IPS-NIHi7 (cell line): ENCODE measurements at regions not wholly inside any gene's neighbourhood (a gene's known extent, or its start where the extent isn't known, plus 50 kb on each side); places are given as distances from the start of the nearest gene placed in this dataset.

Source experiments
- DNase-seq: peaks from one replicate; pipeline ENCODE4 v3.0.0; 2012; ENCODE audit warnings: mixed read lengths; ENCODE audit errors: extremely low spot score

DNA sequence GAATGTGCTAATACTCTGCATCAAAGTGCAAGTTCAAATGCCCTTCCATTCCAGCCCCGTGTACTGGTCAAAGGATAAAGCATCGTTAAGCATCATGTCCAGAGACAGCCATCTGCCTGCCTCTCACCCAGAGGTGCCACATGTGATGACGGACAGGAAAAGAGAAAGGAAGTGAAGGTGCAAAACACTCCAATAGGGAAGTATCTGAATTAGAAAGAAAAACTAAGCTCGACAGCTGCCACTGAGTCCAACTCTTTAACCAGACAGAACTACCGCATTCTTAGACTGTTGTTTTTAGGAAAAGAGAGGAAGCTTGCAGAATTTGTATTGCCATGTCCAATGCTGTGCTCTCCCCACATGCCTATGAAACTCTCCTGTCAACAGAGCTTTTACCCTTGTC, 465.0 kb upstream of the SOX5 start:
- DNase-seq = no peak

DNA sequence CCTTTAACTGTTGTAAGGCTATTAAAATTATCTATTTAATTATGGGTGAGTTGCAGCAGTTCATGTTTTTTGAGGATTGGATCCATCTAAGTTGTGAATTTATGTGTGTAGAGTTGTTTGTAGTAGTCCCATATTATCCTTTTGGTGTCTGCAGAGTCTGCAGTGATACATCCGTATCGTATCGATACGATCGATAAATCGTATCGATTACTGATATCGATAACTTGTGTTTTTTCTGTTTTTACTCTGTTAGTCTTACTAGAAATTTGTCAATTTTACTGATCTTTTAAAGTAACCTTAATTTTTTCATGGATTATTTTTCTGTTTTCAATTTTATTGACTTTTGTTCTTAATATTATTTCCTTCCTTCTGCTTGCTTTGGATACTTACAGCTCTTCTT, 462.5 kb upstream of the SOX5 start:
- DNase-seq = no peak

DNA sequence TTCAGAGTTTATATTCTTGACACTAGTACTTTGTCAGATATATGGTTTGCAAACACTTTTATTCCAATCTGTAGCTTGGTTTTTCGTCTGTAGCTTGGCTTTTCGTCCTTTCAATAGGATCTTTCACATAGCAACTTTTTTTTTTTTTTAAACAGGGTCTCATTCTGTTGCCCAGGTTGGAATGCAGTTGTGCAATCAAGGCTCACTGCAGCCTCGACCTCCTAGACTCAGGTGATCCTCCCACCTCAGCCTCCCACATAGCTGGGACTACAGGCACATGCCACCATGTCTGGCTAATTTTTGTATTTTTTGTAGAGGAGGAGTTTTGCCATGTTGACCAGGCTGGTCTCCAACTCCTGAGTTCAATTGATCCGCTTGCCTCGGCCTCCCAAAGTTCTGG, 460.4 kb upstream of the SOX5 start:
- DNase-seq = no peak

DNA sequence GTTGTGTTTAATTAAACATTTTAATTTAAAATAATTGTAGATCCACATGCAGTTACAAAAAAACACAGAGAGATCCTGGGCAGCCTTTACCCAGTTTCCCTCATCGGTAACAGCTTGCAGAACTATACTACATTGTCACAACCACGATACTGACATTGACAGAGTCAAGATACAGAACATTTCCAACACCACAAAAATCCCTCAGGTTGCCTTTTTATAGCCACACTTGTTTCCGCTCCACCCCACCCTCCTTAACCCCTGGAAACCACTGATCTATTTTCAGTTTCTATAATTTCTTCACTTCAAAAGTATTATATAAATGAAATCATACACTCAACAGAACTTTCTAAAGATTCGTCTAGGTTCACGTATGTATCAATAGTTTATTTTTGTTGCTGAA, 458.8 kb upstream of the SOX5 start:
- DNase-seq = no peak

DNA sequence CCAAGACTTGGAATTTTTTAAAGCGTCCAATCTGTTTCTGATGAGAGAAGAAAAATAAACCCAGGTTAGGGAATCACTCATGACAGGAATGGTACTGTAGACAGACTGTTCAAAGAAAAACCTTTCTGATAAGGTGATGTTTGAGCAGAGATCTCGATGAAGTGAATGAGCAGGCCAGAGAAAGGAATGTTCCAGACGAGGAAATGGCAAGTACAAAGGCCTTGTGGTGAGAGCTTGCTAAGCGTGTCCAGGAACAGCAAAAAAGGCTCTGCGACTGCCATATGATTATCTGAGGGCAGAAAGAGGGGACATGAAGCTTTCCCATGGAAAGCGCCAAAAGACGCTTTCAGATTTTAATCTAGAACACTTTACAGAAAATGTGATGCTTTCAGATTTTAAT, 458.4 kb upstream of the SOX5 start:
- DNase-seq = no peak

DNA sequence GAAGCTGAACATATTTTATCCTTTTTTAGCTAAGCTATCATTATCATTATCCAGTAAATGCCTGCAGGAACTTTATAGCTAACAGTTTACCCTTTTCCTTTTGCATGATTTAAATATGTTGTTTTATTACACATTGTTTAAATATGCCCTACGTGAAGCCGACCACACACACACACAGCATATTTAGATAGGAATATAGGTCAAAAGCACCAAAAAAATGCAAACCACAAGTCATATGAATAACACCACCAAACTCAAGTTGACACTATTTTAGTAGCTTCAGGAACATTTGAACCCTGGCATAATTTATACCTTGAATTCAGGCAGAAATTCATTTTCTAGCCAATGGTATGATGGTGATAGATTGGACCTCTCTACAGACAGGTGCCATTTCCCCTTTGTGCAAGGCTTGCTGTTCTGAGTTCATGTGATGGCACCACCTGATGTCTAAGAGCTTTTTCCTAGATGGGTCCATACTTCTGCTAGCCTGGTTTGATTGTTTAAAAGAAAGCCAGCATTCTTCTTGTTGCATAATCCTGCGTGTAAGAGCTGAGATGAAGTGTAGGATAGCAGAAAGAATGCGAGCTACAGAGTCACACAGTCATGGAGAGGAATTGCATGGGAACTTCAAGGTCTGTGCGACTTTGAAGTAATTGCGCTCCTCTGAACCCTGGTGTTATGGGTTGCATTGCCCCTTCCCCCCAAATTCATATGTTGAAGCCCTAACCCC, 454.8 kb upstream of the SOX5 start:
- no peak for DNase-seq

DNA sequence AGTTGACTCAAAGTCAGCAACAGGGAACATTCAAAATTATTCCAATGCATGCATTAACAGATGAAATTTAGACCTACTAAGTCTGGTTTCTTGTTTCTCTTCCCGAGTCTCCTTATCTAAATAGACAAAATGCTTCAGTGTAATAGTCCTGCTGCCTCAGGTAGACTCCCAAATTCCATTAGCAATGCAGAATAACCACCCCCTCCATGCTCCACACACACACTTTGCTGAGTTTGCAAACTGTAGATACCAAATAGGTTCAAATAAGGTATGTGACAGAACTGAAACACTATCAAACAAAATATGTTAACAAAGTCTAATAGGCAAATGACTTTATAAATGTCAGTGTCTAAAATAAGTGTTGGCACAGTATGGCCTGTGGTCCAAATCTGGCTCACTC, 451.1 kb upstream of the SOX5 start:
- DNase-seq = no peak

DNA sequence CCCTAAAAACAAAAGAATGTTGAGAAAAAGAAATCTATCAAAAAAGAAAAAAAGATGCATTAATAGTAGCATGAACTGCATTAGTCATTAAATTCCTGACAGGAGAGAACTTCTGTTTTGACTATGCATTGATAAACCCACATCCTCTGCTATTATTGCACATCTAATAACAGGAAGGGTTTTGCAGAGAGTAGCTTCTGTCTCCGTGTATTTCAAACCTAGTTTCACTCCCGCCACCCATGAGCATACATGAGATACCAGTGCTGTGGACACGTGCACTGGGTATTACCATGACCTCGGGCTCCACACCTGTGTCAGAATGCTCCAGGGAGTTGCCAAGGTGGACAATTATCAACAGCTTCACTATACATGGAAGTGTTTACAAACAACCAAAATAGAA, 449.1 kb upstream of the SOX5 start:
- DNase-seq = no peak

DNA sequence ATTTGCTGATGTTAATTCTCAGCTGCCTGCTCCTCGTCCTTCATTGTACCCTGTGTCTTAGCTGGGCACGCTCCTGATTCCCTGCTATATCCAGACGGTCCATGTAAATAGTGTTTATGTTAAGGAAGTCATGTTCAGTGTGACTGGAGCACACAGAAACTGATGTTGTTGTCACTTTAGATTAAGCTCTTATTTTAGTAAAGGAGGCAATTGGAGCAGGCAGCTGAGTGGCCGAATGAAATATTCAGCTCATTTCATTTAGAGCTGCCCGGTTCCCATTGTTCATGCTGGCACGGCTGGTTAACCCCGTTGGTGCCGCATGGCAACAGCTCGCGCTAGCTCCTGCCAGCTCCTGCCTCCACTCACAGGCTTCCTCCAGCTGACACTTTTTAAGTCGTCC, 446.8 kb upstream of the SOX5 start:
- DNase-seq = no peak

DNA sequence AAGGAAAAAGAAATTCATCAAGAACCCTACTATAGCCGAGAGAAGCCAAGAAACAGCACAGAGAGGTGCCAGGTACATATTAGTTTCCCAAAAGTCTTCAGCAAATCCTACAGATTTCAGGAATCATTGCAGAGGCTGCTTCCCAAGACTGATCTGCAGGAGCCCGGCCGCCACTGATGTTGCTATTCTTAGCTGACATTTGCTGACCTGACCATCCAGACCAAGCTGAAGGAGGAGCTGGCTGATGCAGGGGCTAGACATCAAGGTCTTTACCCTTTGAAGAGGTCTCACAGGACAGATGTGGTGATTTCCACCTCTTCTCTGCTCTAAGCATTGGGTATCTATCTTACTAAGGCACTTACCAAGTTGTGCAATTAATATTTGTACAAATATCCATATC, 444.8 kb upstream of the SOX5 start:
- no peak for DNase-seq

DNA sequence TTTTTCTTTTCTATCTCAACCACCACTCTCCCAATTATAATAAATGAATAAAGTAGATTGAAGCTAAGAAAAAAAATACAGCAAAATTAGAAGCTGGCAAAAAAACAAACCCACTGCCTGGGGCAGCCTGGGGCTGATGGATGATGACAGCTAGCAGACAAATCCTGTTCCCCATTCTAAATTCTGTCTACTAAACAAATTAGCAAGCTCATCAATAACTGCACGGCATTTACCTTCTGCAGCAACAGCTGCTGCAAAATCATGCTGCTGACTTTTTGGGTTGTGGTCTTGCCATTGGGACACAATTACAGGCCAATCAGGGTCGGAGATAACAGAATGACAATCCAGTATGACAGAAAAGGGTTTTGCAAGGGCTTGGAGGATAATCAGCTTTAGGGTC, 443.6 kb upstream of the SOX5 start:
- DNase-seq = no peak

DNA sequence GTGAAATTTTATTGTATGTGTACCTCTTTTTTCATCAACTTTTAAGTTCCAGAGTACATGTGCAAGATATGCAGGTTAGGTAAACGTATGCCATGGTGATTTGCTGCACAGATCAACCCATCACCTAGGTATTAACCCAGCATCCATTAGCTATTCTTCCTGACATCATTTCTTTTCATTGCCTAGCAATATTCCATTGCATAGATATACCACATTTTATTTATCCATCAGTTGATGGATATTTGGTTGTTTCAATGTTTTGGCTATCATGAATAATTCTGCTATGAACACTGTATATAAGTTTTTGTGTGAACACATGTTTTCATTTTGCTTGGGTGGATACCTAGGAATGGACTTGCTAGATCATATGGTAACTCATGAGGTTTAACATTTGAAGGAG, 439.9 kb upstream of the SOX5 start:
- DNase-seq = no peak

DNA sequence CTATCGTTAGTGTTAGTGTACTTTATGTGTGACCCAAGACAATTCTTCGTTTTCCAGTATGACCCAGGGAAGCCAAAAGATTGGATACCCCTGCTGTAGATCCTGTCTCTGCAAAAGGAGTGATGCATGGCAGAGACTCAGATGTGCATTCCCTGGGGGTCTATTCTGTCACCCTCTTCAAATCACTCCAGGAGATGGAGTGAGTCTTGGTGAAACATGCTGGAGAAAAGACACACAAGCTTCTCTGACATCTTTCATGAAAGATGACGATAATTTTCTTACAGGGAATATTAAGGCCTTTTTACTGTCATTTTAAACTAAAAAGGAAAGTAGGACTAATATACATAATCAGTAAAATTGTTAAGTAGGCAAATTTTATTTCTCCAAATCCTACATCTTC, 437.9 kb upstream of the SOX5 start:
- DNase-seq = no peak

DNA sequence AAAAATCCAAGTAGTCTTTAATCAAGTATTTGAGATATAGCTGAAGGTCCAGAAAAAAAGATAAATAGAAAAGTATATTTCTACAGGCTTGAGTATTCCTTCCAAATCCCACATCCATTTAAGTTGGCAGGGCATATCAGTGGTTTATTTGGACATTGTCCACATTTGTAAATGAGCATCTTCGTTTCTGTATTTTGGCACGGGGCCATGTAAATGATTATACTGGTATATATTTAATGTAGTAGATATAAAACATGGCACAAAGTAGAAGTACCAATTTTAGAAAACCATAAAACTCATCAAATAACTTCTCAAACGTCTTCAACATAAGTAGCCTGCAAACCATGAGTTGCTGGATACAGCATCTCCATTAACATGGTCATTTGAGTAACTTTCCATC, 437.4 kb upstream of the SOX5 start:
- DNase-seq = no peak

DNA sequence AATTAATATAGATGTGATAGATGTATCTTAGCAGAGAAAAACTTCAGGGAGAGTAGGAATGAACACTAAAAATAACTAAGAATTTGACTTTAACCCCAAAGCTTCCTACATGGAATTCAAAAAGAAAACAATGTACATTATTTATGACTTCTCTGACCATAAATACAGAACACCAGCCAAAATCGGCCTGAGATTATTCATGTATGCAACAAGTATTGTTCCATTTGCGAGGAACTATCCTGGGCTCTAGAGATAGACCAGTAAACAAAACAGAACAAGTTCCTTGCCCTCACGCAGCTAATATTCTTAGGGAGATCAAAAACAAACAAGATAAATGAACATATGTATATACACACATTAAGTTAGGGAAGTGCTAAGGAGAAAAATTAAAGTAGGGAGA, 432.3 kb upstream of the SOX5 start:
- no peak for DNase-seq

DNA sequence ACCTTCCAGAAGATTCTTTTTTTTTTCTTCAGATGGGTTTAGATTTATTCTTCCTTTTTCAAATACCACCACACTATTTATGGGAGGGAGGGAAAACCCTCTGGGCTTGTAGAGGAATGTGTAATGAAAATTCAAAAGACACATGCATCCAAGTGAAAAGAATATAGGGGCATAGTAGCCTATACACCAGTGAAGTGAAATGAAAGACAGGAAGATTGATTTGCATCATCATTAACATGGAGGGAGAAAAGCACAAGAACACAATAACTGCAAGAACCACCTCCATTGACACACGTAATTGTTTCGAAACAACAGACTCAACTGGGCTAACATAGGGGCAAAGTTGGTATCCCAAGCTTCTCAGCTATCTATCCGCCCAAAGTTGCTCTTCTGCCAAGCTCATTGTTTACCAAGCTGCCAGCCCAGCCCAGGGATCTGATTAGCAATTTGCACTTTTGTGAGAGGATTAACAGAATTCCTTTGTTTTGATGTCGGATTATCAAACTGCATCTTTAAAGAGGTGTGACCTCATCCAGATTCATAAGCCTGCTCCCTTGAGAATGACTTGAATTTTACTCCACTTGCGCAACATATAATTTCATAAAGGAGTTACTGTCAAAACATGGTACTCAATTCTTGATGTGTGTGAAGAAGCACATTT, 430.5 kb upstream of the SOX5 start:
- DNase-seq = no peak

DNA sequence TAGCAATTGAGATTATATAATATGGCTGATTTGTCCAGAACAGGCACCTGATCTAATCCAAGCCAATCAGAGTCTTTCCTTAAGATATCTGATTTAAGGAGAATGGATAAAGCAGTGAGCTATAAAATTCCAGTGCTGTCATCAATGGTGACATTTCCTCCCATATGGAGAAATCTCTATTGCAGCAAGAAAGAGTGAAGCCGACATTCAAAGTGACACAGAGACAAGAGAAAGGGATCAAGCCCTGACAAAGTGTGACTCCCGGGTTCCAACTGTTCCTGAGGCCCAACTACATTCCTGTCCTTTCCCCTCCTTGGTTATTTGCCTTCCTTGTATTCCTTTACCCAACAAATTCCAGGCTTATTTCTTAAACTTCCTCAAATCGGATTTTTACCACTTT, 430.0 kb upstream of the SOX5 start:
- DNase-seq = no peak

DNA sequence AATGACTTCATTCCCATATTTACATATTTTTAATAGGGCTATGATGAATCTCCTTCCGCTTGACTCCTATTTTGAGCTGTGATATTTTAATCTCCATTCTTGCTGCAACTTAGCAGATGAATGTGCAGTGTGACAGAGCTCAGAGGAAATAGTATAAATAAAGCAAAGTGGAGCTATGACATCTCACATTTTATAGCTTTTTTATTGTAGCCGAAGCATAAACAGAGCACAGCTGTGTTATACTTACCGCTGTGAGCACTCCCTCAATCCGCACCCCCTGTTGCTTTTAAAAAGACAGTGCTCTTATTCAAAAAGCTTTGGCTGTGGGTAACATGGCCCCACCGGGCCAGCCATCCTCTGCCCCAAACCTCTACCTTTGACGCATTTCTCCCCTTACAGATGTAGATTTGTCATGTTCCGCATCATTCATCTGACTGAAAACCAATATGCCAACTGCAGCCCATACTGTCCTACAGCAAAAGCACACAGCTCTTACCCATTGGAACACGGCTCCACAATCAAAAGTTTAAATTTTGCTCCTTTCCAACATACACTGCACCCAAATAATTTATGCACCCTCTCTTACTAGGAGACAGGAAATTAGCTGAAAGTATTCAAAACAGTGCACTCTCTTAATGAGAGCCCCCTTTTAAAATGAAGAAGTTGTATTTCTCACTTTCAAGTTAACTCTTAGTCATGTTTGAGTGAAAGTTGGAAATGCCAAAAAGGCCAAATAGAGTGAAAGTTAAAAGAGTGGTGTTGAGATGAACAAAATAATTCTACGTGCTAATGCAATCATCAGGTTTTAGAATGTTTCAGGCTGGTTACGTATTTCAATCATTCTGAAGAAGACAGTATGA, 429.3 kb upstream of the SOX5 start:
- DNase-seq = no peak

DNA sequence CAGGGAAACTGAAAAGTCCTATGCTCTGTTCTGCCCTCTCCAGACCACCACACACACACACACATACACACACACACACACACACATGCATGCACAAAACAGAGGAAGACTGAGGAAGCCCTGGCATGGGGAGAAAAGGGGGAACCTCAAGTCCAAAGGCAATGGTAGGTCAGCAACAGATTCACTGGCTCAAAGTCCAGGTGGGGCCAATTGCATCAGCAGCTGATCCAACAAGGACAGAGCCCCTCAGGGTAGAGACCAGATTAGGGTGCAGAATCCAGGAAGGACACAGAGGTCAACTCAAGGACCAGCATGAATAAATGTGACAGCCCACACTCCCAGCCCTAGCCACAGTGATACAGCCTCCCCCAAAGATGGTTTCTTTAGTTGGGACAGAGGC, 425.0 kb upstream of the SOX5 start:
- DNase-seq = no peak

DNA sequence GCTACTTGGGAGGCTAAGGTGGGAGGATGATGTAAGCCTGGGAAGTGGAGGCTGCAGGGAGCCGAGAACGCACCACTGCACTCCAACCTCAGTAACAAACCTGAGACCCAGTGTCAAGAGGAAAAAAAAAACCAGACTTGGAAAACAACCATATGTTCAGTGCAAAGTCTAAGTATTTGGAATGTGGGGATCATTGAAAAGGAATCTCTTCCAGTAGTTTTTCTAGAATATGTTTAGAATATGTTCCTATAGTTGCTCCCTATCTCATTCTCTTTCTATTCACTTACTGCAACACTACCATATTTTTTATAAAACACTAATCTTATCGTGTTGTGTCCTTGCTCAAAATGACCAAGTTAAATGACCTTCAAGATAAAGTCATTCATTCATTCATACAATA, 423.5 kb upstream of the SOX5 start:
- DNase-seq = no peak

DNA sequence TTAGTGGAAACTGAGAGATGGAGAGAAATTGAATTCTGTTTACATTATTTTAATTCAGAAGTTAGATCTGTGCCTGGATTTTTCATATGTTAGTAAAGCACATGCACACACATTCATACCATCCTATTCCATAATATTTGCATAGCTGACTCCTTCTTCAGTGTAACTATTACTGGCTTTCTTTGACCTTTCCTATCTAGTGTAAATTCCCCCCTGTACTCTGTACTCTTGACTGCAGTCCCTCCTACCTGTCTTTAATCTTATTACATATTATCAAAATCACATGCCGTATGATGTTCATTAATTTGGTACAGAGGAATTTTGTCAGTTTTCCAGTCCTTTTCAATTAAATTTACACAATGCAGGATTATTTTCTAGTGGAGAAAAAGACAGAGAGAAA, 417.0 kb upstream of the SOX5 start:
- DNase-seq = no peak

DNA sequence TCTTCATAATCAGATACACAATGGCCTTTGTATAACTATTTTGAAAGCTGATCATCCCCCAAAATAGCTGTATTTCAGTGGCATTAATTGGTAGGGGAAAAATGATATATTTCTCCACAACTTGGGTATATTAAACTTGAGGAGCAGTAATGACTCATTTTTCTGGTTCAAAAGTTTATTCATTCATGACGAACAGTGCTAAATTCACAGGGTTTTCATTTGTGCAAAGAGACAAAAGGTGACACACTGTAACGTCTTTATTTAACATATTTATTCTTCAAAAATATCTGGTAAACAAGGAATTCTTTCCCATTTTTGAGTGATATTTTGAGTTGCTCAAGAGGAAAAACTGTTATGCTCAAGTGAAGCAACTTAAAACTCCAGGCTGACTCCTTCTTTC, 415.5 kb upstream of the SOX5 start:
- no peak for DNase-seq

DNA sequence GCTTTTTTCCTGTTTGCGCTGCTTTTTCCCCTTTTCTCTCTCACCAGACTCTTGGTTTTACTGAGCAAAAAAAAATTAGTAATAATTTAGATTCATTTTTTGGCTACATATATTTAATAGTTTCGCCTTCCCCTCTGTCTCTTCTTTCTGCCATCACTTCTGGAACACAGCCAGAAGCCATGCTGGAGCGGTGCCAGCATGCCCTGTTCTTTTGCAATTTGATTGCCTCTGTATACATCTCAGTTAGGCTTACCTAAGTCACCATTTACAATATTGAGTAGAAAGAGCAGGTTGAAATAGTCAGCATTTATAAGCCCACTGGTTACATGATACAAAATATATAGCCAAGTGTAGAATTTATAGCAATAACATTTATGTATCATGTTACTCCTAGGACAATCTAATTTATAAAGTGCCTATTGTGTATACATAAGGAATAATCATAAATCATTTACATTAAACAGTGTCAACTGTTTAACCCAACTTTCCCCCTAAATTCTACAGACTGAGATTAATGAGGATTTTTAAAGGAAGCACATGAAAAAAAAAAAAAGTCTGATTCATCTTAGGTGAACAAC, 413.8 kb upstream of the SOX5 start:
- no peak for DNase-seq
